ENCODE measurements at regions not wholly inside any gene's neighbourhood (a gene's known extent, or its start where the extent isn't known, plus 50 kb on each side); places are given as distances from the start of the nearest gene placed in this dataset.

DNA sequence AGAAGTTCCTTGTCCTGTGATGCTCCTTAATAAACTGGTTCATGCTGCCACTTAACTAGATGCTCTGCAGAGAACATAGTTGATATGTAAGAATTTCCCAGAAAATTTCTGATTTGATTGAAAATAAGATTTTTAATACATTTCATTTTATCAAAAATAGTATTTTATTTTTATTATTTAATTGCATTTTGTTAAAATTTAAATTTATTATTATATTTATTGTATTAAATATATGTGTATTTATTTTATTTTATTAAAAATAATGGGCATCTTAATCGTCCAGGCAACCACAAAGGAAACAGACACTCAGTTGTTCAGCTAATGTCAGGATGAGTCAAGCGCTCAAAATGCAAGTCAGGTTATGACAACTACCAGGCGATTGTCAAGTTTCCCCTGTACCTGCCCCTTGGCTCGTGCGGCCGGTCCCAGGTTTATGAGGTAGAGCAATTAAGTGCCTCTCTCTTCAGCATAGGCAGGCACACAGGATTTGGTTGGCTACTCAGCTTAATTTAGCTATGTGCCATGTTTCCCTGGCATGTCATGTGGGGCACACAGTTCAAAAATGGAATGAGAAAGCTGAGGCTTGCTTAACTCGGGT lies 361.2 kb downstream of the RND3 start:
- CTCF ChIA-PET, result no interaction called here
- no peak overlapping the region for H3K4me2 ChIP-seq (ENCODE audit: low read length)
- no peak for ATAC-seq

More for the DNA sequence above, 361.2 kb downstream of the RND3 start:
- no peak overlapping the region for H3K4me3 ChIP-seq (replicated peaks in 1 of 2; ENCODE audit: low read depth in 1 of 2, low read length in 2 of 2)
- BruUV-seq (replicated peaks), result no TSS peak
- H3K9me3 ChIP-seq (ENCODE audit: control insufficient read depth in 1 of 2, insufficient read depth in 1 of 2, low read depth in 1 of 2, low read length in 2 of 2), result no peaks in the 10 kb centered on the region
- H3K9me2 ChIP-seq (ENCODE audit: insufficient read depth), result no peaks in the 10 kb centered on the region
- H3K9ac ChIP-seq (ENCODE audit: low read length), result no peak overlapping the region
- no peaks in the 10 kb centered on the region for H4K20me1 ChIP-seq (ENCODE audit: insufficient read depth)
- no peak for DNase-seq (ENCODE audit: low read depth, low spot score)
- RAD21 ChIA-PET (ENCODE audit: low non-redundant PET in 1 of 2, low total read pairs in 2 of 2, uncharacterized antibody in 2 of 2, unreplicated experiment in 2 of 2), result no interaction called here
- no peaks in the 10 kb centered on the region for H3K79me2 ChIP-seq (ENCODE audit: insufficient read depth, low read length)
- intact Hi-C loops (cut with micrococcal nuclease), result no loop called here
- TF ChIP-seq REST (IDR thresholded peaks at IDR 0.05; ENCODE audit: low read depth) (no peak), ZNF274 (IDR thresholded peaks at IDR 0.05; ENCODE audit: low read depth, low read length) (no peak), CBX3 (IDR thresholded peaks at IDR 0.05; ENCODE audit: low read depth) (no peak), YY1 (IDR thresholded peaks at IDR 0.05; ENCODE audit: extremely low read depth, insufficient replicate concordance, low read depth, low read length) (no peak), ZBTB33 (IDR thresholded peaks at IDR 0.05; ENCODE audit: extremely low read depth, insufficient replicate concordance, low read length) (no peak), SP1 (IDR thresholded peaks at IDR 0.05; ENCODE audit: low read depth) (no peak)
- no peaks in the 10 kb centered on the region for H3K4me1 ChIP-seq (ENCODE audit: control insufficient read depth in 1 of 2, insufficient read depth in 2 of 2, low read length in 2 of 2)
- no peaks in the 10 kb centered on the region for H3K27me3 ChIP-seq (ENCODE audit: insufficient read depth, low read length)
- H2AFZ ChIP-seq (ENCODE audit: low read depth, low read length, poor library complexity, severe bottlenecking), result no peak overlapping the region
- no peaks in the 10 kb centered on the region for H3K36me3 ChIP-seq (ENCODE audit: control insufficient read depth in 1 of 2, insufficient read depth in 2 of 2, low read length in 2 of 2)
- POLR2A ChIA-PET, result no interaction called here
- no peak overlapping the region for H3K27ac ChIP-seq (ENCODE audit: low read depth, low read length)
